SH-SY5Y (cell line): ENCODE measurements at regions not wholly inside any gene's neighbourhood (a gene's known extent, or its start where the extent isn't known, plus 50 kb on each side); places are given as distances from the start of the nearest gene placed in this dataset.

Source experiments
- GATA2 ChIP-seq: IDR thresholded peaks from 2 replicates; pipeline ENCODE4 v1.6.1; 2011; ENCODE audit warnings: mild to moderate bottlenecking, low read depth, low read length
- GATA3 ChIP-seq: IDR thresholded peaks from 2 replicates; pipeline ENCODE4 v1.6.1; 2011; ENCODE audit warnings: low read depth, mild to moderate bottlenecking, low read length, moderate library complexity

- TF ChIP-seq GATA3 (no peak), GATA2 (no peak)
These were observed 474.9 kb upstream of the GOLIM4 start for GRCh38 chr3:168570404-168571155.

GRCh38 chr3:168558728-168559411, 463.1 kb upstream of the GOLIM4 start:
- TF ChIP-seq GATA3 (no peak), GATA2 (no peak)

- TF ChIP-seq GATA2 (no peak), GATA3 (no peak)
These were observed 456.5 kb upstream of the GOLIM4 start for GRCh38 chr3:168552251-168552650.

GRCh38 chr3:168548719-168549118, 453.0 kb upstream of the GOLIM4 start:
- TF ChIP-seq GATA2 (no peak), GATA3 (no peak)

- no peak for TF ChIP-seq GATA2
- TF ChIP-seq GATA3, result no peak
These were observed 451.0 kb upstream of the GOLIM4 start for GRCh38 chr3:168546707-168547106.

- no peak for TF ChIP-seq GATA2
- TF ChIP-seq GATA3, result no peak
These were observed 449.9 kb upstream of the GOLIM4 start for GRCh38 chr3:168545591-168545990.

- no peak for TF ChIP-seq GATA2
- TF ChIP-seq GATA3, result no peak
These were observed 448.6 kb upstream of the GOLIM4 start for GRCh38 chr3:168544097-168544957.

GRCh38 chr3:168540726-168541125, 445.0 kb upstream of the GOLIM4 start:
- TF ChIP-seq GATA3 (no peak), GATA2 (no peak)

GRCh38 chr3:168539909-168540308, 444.2 kb upstream of the GOLIM4 start:
- no peak for TF ChIP-seq GATA3
- no peak for TF ChIP-seq GATA2

- TF ChIP-seq GATA2 (no peak; the same call in 1 of the 2 replicates), GATA3 (no peak)
These were observed 439.0 kb upstream of the GOLIM4 start for GRCh38 chr3:168534761-168535160.

GRCh38 chr3:168533600-168533999, 437.9 kb upstream of the GOLIM4 start:
- TF ChIP-seq GATA2 (no peak), GATA3 (no peak)

GRCh38 chr3:168532135-168532534, 436.4 kb upstream of the GOLIM4 start:
- TF ChIP-seq GATA3 (no peak), GATA2 (no peak)

GRCh38 chr3:168531116-168531515, 435.4 kb upstream of the GOLIM4 start:
- no peak for TF ChIP-seq GATA2
- no peak for TF ChIP-seq GATA3

GRCh38 chr3:168524129-168524528, 428.4 kb upstream of the GOLIM4 start:
- no peak for TF ChIP-seq GATA2
- no peak for TF ChIP-seq GATA3
